Left colon (tissue), 2 donors: ENCODE measurements at regions not wholly inside any gene's neighbourhood (a gene's known extent, or its start where the extent isn't known, plus 50 kb on each side); places are given as distances from the start of the nearest gene placed in this dataset.
A peak's percentile ranks its signal among the peaks of the same experiment; 100 is the strongest.
"Not testable (repeated sequence)": the region's sequence is repeated elsewhere in the genome, so short reads cannot be mapped to it uniquely, and the experiment has no call there.

ENCODE experiments used
- ATAC-seq: fragments of 200-7000 bp; cut with Tn5 transposase; one replicate; pipeline ENCODE4 v1.9.1; 2020; ENCODE audit warnings: mild to moderate bottlenecking, moderate library complexity
- DNase-seq, 2 donors: peaks; one replicate each; pipeline ENCODE4 v3.0.0-alpha.2; 2020
- intact Hi-C, 2 donors: fragments of 100-400 bp; cut with DNase I in 1 of 2; cut with micrococcal nuclease in 1 of 2; formaldehyde crosslinking; loops; one replicate each; pipeline versions ENCODE4 v1.11.2 to v1.14.0; 2022; cut with DNase I, micrococcal nuclease
- donor health status: DM: no; HTN: no; CAD: no.
- donor health status: DM: yes; HTN: yes; CAD: no.

GRCh38 chr1:121041497-121041896, 142.6 kb downstream of the FAM72B start:
- ATAC-seq, DNase-seq, intact Hi-C loops: not testable (repeated sequence)

GRCh38 chr1:121042882-121043281, 141.3 kb downstream of the FAM72B start:
- DNase-seq, ATAC-seq, intact Hi-C loops: not testable (repeated sequence)

- ATAC-seq, intact Hi-C loops, DNase-seq: not testable (repeated sequence)
These were observed 135.8 kb downstream of the FAM72B start for GRCh38 chr1:121048293-121048752.

- DNase-seq, intact Hi-C loops, ATAC-seq: not testable (repeated sequence)
These were observed 135.2 kb downstream of the FAM72B start for GRCh38 chr1:121048769-121049443.

GRCh38 chr1:121050097-121050496, 134.0 kb downstream of the FAM72B start:
- intact Hi-C loops, ATAC-seq, DNase-seq: not testable (repeated sequence)

- DNase-seq, intact Hi-C loops, ATAC-seq: not testable (repeated sequence)
These were observed 132.9 kb downstream of the FAM72B start for GRCh38 chr1:121051161-121051790.

GRCh38 chr1:121052081-121052660, 132.0 kb downstream of the FAM72B start:
- DNase-seq, intact Hi-C loops: not testable (repeated sequence)
- peak; percentile 17 for ATAC-seq

- intact Hi-C loops, DNase-seq, ATAC-seq: not testable (repeated sequence)
These were observed 129.2 kb downstream of the FAM72B start for GRCh38 chr1:121054928-121055327.

- ATAC-seq, DNase-seq, intact Hi-C loops: not testable (repeated sequence)
These were observed 117.2 kb downstream of the FAM72B start for GRCh38 chr1:121066925-121067324.

- intact Hi-C loops, DNase-seq, ATAC-seq: not testable (repeated sequence)
These were observed 115.2 kb downstream of the FAM72B start for GRCh38 chr1:121068738-121069499.

GRCh38 chr1:121073852-121074251, 110.3 kb downstream of the FAM72B start:
- DNase-seq, ATAC-seq, intact Hi-C loops: not testable (repeated sequence)

- intact Hi-C loops, DNase-seq, ATAC-seq: not testable (repeated sequence)
These were observed 108.8 kb downstream of the FAM72B start for GRCh38 chr1:121075254-121075805.

GRCh38 chr1:121076674-121077073, 107.5 kb downstream of the FAM72B start:
- ATAC-seq, intact Hi-C loops, DNase-seq: not testable (repeated sequence)

GRCh38 chr1:121079655-121080054, 104.5 kb downstream of the FAM72B start:
- DNase-seq, intact Hi-C loops, ATAC-seq: not testable (repeated sequence)

- ATAC-seq, intact Hi-C loops, DNase-seq: not testable (repeated sequence)
These were observed 103.8 kb downstream of the FAM72B start for GRCh38 chr1:121080197-121080903.

GRCh38 chr1:121080904-121081264, 103.3 kb downstream of the FAM72B start:
- DNase-seq, intact Hi-C loops, ATAC-seq: not testable (repeated sequence)

- ATAC-seq, intact Hi-C loops, DNase-seq: not testable (repeated sequence)
These were observed 102.4 kb downstream of the FAM72B start for GRCh38 chr1:121081625-121082199.
